Omental fat pad (tissue), 3 donors: ENCODE measurements at regions not wholly inside any gene's neighbourhood (a gene's known extent, or its start where the extent isn't known, plus 50 kb on each side); places are given as distances from the start of the nearest gene placed in this dataset.

ENCODE experiments used
- ATAC-seq: fragments of 150-250 bp; one replicate; pipeline ENCODE4 v1.9.1; 2016; ENCODE audit warnings: mild to moderate bottlenecking, moderate library complexity; ENCODE audit not compliant: low FRiP score
- DNase-seq: peaks from one replicate; pipeline ENCODE4 v3.0.0-alpha.2; 2019; ENCODE audit warnings: low spot score
- TF ChIP-seq, protein P1 (sequence below), 3 donors: fragments of 450-650 bp; IDR thresholded peaks; one replicate each; pipeline ENCODE4 v1.5.1; 2016 to 2017; ENCODE audit warnings: antibody characterized with exemption in 3 of 3, mild to moderate bottlenecking in 3 of 3, moderate library complexity in 2 of 3

GRCh38 chr12:75974323-75975187 lies 57.0 kb downstream of the PHLDA1 start:
- DNase-seq (no peak), ATAC-seq (no peak)
- TF ChIP-seq, protein P1, sequence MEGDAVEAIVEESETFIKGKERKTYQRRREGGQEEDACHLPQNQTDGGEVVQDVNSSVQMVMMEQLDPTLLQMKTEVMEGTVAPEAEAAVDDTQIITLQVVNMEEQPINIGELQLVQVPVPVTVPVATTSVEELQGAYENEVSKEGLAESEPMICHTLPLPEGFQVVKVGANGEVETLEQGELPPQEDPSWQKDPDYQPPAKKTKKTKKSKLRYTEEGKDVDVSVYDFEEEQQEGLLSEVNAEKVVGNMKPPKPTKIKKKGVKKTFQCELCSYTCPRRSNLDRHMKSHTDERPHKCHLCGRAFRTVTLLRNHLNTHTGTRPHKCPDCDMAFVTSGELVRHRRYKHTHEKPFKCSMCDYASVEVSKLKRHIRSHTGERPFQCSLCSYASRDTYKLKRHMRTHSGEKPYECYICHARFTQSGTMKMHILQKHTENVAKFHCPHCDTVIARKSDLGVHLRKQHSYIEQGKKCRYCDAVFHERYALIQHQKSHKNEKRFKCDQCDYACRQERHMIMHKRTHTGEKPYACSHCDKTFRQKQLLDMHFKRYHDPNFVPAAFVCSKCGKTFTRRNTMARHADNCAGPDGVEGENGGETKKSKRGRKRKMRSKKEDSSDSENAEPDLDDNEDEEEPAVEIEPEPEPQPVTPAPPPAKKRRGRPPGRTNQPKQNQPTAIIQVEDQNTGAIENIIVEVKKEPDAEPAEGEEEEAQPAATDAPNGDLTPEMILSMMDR (IDR thresholded peaks at IDR 0.05), result no peak

GRCh38 chr12:75971253-75971652 lies 60.3 kb downstream of the PHLDA1 start:
- DNase-seq (no peak), ATAC-seq (no peak)
- TF ChIP-seq, protein P1 (IDR thresholded peaks at IDR 0.05), result no peak

GRCh38 chr12:75970310-75970709 lies 61.3 kb downstream of the PHLDA1 start:
- ATAC-seq (peak; percentile 46), DNase-seq (no peak)
- TF ChIP-seq, protein P1 (IDR thresholded peaks at IDR 0.05), result no peak

GRCh38 chr12:75969768-75970167 lies 61.8 kb downstream of the PHLDA1 start:
- TF ChIP-seq, protein P1 (IDR thresholded peaks at IDR 0.05), result no peak
- ATAC-seq, result peak; percentile 71
- DNase-seq, result no peak

- TF ChIP-seq, protein P1 (IDR thresholded peaks at IDR 0.05), result no peak
- ATAC-seq (no peak), DNase-seq (no peak)
Measured at GRCh38 chr12:75965661-75966060, 65.9 kb downstream of the PHLDA1 start.

DNA sequence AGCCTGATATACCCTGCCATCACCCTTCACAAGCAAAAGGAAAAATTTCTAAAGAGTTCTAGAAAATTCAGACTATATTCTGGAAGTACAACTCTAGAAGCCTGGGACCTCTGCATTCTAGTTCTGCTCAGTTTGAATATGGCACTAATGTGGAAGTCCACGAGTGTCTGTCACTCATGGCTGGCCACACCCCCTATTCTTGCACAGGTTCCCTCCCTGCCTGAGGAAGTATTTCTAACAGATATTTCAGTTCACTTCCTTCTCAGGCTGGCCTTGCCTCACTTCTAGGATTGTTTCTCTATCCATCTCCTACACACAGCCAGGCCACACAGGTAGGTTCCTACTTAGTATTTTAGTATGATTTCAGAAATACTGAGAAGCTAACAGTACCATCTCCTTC lies 67.4 kb downstream of the PHLDA1 start:
- TF ChIP-seq, protein P1 (IDR thresholded peaks at IDR 0.05), result no peak
- ATAC-seq (no peak), DNase-seq (no peak)

GRCh38 chr12:75961878-75962277 lies 69.7 kb downstream of the PHLDA1 start:
- TF ChIP-seq, protein P1 (IDR thresholded peaks at IDR 0.05), result no peak
- ATAC-seq (no peak), DNase-seq (no peak)
